NK-92 treated with Interleukin-12 subunit alpha and Interleukin-12 subunit beta, amount 100 ng/mL, for 24 hours (cell line): ENCODE measurements at regions not wholly inside any gene's neighbourhood (a gene's known extent, or its start where the extent isn't known, plus 50 kb on each side); places are given as distances from the start of the nearest gene placed in this dataset.

Experiments
- DNase-seq: peaks from one replicate; lab custom pipeline; 2025; lab: John Stamatoyannopoulos, UW

DNA sequence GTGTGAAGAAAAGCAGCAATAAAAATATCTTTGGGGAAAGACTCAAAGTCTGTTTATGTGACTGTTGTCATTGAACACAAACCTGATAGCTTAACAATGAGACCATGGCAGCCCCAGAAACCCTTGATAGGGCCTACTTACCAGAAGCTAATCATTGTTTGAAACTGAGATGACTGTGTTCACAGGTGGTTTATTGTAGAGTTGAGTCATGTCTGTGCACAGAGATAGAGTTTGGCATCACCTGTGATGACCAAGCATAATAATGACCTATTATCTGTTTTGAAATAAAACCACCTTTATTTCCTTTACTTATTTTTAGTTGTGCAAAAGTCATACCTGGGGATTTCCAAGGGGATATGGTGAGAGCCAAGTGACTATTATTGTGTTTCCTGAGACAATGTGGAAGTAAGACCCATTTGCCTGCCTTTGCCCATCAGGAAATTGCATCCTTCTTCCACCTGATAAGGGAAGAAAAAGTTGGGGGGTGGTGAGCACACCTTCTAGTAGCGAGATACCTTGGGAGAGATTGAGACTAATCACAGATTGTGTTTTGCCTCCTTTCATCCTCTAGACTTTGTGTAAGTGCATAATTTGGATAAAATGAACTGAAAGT lies 456.9 kb upstream of the JAG1 start:
- DNase-seq: no peak

DNA sequence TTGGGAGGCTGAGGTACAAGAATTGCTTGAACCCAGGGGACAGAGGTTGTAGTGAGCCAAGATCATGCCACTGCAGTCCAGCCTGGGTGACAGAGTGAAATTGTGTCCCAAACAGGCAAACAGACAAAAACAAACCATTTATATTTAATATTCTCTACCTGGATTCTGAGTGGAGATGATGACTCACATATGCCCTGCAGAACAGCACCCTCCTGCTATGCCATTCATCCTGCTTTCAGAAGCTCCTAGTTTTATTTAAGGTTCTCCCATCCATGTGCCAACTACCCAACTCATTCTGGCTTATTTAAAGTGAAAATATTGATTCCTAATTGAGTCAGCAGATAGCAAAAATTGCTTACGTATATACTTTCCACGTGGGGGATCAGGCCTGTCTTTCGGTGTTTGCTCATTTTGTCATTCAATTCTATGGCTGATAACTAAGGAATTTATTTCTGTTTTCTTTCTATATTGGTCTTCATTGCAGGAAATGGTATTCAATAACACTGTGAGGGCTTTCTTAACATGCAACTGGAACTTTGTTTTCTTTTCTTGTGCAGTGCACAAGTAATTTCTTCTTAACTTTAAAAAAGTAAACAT lies 459.1 kb upstream of the JAG1 start:
- no peak for DNase-seq

DNA sequence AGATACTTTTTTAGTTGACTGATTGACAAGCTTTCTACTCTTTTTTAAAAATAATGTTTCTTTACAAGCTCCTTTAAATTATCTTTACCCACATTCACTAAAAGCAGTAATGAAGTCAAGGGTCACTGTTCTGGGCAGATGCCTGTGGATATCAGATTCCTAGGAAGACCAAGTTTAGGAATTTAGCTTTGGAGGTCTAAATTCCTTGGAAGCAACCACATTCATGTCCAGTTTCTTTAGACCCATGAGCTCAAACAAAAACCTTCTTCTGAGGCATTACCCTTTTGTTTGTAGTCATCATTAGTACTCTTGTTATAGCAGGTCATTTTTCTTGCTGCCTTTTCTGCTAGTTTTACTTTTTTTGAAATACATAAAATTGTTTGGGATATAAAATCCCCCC lies 462.9 kb upstream of the JAG1 start:
- DNase-seq: no peak

DNA sequence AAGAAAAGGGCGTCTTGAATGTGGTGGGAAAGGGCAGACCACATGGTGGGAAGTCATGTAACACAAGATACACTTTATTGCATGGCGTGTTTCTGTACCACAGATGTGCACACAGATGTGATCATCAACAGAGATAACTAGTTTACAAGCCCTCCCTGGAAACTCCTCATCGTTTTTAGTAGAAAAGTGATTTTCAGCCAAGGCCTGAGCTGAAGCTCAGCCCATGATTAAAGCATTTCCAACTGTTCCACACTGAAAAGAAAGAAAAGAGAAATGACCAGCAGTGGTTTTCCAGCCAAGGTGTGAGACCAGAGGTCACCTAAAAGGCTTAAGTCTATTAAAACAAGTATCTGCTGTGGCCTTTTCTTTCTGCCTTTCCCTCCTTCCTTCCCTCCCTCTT lies 463.9 kb upstream of the JAG1 start:
- DNase-seq: no peak

DNA sequence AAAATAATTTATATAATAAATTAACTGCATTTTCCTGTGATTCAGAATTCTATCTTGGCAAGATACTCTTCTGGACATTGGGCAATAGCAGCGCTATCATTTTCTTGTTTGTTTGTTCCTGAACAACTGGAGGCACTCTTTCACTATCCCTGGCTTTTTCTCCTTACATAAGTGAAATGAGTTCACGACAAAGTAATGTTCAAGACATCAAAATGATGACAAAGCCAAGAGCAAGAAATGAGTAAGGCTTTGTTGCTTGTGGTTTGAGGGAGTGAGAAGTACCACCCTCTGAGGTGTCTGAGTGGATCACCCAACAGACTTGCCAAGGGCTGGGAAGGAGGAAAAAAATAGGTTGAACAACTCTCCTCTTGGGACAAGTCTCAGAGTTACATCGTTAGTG lies 466.6 kb upstream of the JAG1 start:
- no peak for DNase-seq

DNA sequence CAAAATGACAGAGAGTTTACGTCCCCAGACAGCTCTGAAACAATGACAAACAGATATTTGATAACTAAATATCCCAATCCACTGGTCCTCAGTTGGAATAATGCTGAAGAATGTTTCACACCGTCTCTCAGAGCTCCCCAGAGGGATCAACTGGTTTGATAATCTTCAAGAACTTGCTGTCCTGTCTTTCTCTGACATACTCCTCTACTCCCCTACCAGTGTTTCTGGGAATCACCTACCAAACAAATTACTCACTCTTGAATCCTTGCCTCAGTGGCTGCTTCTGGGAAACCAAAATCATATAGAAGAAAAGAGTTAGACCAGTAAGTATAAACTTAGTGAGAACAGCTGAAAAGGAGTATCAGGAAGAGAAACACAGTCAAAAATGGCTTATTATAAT lies 469.7 kb upstream of the JAG1 start:
- no peak for DNase-seq

DNA sequence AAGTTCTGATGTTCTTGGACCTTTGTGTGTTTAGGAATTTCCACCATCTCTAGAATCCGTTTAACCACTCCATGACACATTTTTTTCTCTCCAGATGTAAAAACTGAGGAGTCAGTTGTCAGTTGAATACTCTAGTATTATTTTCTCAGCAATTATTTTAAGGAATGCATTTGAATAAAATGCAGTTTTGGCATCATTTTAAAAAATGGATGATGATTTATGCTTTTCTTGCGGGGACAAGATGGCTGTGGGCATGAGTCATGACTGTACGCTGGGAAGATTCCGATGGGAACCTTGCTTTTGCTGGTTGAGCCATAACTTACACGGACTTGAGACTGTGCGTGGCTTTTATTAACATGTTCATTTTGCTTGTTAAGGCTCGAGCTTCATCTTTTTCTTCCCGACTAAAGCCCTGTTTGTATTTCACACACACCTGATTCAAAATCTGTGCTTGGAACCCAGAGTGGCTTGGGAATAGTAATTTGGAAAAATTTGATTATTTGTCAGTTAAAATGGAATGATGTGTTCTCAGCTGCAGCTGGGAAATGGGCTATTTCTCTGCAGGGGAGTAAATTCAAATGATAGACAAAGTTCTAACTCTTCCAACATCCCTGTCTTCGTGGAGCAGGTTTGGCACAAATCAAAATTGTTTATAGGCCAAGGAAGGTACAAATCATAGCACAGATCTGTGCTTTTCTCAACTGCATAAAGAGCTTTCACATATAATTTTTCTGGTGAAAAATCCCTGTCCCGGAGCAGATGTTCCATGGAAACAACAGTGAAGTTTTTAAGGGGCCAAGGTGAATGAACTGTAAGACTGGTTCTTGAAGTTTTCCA lies 470.5 kb upstream of the JAG1 start:
- no peak for DNase-seq

DNA sequence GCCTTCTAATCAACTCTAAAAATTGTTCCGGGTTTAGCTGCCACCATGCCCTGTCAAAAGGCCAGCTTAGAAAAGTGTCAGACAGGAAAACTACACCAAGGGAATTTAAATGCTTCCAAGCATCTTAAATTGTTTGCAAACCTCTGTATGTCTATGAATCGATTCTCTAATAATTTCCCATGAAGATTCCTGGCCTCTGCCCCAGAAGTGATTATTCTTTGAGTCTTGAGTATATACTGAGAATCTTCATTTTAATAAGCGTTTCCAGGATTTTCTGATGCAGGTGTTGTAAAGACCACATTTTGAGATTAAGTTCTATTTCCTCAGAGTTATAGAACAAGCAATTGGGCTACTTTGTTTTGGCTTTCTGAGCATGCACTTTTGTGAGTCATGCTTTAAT lies 471.8 kb upstream of the JAG1 start:
- no peak for DNase-seq

DNA sequence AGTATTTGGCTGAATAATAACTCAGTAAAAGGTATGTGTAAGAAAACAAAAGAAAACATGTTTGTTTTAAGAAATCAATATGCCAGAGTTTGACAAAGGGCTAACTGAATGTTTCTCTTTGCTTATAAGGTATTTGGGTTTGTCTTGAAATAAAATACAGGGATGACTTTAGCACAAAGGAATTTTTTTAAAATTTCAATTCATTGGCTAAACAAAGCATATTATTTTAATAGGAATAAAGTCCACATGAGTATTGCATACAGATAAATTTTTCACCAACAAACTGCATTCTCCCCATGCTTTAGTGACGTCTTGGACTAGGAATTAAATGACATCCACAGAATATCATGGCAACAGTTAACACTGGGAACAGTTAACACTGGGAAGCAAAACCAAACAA lies 480.0 kb upstream of the JAG1 start:
- DNase-seq: no peak

DNA sequence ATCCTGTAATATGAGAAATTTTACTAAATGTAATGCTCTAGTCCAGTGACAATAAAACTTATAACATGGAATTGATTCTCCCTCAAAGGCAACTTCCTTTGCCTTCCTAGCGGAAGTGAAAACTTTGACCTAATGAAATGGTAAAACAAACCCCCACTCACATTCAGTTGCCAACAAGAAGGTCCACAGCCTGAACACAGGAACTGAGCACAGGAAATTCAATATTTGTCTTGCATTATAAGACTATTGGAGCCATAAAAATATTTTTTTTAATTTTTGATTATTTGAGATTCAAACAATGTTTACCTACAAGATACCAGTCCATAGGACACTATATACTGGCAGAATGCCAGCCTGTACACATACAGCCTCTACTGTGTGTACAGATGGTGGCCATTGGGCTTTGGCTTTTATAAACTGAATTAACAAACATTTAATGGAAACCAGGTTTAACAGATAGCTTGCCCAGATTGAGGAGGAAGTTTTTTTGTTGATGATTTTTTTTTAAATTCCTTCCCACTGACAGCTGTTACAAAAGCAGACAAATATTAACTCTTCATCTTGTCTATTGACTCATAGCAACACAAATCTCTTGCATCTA lies 481.5 kb upstream of the JAG1 start:
- no peak for DNase-seq

DNA sequence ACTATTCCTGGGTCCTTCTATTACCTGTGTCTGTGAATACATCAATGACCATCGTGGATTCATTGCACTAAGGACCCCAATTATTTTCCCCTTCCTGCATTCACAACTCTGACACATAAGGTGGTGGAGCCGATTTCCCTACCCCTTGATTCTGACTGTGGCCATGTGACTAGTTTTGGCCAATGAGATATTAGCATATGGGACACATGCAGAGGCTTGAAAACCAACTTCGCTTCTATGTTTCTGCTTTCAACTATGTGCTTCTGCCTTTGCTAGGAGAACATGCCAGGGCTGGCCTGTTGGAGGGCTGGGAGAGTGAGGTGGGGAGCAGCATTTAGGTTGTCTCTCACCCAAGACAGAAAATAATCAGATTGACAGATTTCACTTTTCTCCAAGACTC lies 483.1 kb upstream of the JAG1 start:
- no peak for DNase-seq

DNA sequence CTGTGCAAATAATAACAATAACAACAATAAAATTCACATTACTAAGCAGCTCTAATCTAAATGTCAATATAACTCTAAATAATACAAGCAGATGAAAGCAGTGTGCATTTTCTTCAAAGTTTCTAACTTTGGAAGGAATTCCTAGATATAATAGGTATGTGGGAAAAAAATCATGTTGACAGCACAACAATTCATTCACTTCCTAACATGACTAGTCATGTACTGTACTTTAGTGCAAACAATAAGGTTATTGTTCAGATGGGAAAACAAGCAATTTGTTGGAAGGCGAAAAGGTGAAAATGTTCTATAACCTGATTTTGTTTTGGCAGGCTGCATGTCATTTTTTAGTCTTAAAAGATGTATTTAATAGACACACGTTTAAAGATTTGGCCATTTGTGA lies 484.3 kb upstream of the JAG1 start:
- DNase-seq: no peak

DNA sequence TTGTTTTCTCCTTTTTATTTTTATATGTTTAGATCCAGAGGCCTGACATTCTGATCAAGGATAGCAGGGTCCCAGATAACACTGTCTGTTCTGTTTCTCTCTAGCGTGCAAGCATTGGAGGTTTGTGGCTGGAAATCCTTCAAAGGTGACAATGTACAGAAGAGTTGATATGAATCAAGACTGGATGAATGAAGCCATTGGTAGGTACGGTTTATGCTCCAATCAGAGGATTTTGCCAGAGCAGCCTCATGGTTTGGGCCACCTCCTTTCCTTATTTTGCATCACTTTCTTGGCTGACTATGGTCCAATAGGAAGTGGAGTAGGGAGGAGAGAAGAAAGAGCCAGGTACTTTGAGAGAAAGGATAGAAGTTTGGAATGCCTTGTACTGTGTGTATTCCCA lies 484.8 kb upstream of the JAG1 start:
- DNase-seq: no peak

DNA sequence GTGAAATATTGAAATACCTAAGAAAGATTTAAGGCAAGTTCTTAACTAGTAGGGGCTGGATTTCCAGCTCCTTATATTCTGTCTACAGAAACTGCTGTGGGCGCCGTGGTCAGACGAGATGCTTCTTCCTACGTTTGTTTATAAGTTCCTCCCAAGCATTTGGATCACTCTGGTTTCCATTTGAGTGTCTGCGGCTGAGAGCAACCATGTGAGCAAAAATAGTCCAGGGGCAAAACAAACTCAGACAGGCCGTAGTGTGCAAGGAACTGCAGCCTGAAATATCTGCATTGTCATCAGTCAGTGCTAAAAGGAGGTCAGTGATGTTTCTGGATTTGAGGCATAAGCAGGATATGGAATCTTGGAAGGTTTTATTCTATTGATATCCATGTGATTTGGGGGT lies 485.9 kb upstream of the JAG1 start:
- no peak for DNase-seq

DNA sequence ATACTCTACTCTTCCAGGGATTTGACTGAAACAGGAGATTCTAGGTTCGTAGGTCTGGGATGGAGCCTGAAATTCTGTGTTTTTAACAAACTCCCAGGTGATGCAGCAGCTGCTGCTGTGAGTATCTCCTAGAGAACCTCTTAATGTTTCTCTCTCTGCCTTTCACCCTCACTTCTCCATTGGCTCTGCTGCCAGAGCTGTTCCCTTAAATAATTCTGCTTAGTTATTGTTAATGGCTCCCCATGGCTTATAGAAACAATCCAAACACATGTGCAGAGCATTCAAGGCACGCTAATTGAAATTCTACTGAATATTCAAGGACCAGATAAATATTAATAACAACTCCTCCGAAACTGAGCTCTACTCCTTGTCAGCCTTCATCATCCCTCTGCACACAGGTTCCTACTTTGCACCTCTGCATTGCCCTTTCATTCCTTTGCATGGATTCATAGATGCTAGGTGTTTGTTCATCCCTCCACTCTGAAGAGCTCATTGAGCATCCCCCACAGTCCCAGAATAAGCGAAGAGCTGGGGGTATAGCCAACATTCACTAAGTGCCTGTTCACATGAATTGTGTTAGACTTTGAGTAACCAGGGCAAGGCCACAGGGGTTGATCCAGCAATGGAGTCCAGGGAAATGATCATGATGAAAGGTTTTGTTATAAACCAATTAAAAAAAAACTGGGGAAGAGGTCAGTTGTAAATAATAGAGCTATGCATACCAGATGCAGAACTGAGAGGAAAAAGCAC lies 488.4 kb upstream of the JAG1 start:
- DNase-seq: no peak

DNA sequence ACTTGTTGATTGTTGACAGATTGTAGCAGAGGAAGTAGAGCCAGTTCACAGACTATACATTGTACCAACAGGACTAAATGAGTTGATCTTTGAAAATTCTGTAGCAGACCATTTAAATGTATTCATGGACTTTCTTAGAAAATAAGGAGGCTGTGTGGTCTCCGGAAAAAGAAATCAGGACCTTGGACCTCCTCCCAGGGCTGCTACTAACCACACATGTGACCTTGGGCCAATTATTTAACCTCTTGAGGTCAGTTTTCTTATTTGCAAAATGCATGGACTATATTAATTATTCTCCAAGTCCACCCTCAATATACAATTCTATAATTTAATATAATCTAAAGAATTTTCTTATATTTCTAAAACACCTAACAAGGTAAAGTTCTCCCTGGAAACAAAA lies 492.0 kb upstream of the JAG1 start:
- no peak for DNase-seq

DNA sequence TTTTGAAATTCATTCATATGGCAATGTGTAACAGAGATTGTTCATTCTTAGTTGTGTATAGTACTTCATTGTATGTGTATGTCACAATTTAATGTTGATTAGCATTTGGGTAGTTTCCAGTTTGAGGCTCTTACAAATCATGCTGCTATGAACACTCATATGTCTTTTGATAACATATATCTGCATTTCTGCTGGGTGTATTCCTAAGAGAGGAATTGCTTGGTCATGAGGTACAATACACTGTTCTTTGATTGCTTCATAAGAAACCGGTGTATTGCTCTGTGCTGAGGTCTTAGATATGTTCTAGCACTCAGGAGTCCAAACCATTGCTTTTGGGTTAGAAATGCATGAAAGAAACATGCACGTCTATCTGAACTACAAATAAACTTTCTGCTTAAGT lies 492.9 kb upstream of the JAG1 start:
- no peak for DNase-seq

DNA sequence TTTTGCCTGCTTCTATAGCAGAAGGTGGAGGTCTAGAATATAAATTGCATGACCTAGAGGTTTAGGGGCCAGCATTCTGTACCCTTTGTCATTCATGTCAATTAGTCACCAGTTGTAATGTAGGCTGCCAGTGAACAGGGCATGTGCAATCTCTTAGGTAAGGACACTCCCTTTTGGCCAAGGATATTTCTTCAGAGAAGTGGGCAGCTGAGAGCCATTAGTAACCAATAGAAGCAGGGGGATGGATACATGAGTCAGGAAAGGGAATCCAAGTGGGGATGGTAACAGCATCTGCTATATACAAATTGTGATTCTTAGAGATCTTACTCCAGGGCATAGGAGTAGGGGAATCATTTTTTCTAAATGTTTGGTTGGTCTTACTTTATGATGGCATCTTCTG lies 494.2 kb upstream of the JAG1 start:
- DNase-seq: no peak

DNA sequence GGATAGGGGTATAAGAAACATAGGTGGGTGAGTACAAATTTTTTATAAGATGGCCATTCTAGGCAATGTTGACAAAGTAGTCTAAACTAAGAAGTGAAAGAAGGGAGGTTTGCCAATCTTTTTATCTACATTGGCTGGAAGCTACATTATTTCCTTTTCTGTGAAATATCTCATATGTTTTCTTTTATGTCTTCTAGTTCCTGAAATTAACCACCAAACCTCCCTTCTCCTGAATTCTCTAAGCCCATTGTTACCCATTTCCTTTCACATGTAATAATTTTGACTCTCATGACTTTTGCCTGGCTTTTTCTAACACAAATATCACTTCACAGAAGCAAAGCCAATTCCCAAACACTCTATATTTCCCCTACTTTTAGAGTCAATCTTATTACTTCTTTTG lies 496.2 kb upstream of the JAG1 start:
- DNase-seq: no peak

DNA sequence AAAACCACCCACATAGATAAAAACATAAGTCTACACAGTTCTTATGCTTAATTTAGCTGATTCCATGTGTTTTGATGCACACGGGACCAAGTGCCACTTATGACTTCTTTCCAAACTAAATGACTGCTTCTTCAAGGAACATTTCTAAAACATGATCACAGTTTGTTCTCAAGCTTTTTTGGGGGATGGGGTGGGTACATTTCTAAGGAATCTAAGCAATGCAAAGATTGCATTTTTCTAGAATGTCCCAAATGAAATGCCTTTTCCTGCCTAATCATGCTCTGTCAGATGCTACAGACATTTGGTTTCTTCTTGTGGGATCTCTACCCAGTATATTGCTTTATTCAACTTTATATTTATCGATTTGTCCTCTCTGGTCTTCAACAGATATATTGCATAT lies 496.8 kb upstream of the JAG1 start:
- DNase-seq: no peak

DNA sequence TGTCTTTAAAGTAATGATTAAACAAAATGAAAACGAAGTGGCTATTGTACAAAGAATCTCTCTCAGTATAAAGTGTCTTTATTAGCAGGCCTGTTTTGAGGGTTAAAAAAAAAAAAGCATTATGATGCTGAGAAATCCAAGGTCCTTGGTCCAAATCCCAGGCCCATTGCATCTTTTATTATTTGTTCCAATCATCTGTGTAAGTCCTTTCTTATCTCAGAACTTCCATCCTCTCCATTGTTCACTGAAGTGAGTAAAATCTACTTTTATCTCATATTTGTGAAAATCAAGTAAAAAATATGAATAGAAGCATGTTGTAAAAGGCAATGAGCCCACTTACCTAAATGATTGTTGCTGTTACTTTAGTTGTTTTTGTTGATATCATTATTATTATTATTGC lies 499.1 kb upstream of the JAG1 start:
- DNase-seq: no peak

DNA sequence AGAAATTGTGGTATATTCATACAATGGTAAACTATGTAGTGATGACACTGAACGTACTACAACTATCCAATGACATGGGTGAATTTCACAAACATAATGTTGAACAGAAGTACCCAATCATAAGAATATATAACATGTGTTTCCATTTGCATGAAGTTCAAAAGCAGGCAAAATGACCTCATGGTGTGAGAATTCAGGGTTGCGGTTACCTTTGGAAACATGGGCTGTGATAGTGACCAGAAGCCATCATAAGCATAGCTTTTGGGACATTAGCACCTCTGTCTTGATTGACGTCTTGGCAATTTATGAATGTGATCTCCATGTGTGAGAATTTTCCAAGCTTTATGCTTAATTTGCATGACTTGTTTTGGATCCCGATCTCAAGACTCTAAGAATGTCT lies 500.1 kb upstream of the JAG1 start:
- no peak for DNase-seq

DNA sequence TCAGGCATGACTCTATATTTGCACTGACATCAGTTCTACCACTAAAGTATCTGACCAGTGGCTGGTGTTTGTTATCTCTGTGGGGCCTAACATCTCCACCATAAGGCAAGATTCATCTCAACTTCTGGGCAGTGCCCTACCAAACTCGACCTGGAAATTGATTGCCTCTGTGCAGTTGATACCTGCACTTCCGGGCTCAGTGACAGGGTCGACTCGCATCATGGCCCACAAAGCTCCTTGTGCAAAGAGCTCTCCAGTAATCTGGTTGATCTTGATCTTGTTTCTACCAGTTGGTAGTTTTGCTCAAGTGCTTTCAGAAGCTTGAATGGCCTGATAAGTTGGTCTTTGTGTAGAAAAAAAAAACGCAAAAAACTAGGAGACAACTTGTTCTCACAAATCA lies 501.1 kb upstream of the JAG1 start:
- no peak for DNase-seq
